ENCODE measurements at regions not wholly inside any gene's neighbourhood (a gene's known extent, or its start where the extent isn't known, plus 50 kb on each side); places are given as distances from the start of the nearest gene placed in this dataset.

DNA sequence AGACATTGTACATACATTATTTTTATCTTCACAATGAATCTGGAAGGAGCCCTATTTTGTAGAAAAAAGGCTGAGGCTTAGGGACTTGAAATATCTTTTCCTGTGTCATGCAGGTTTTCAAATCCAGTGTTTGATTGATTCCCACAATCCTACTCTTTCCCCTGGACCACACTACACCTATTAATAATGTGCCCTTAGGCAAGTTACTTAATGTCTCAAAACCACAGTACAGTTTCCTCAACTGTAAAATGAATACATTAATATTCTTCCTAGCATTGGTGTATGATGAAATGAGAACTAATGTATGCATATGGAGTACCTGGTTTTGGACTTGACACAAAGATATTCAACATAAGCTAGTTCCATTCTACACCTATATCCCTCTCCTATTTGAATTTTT lies 313.3 kb upstream of the SP8 start:
- no peak overlapping the region for H3K27ac ChIP-seq
- no peak overlapping the region for H3K4me3 ChIP-seq
- TF ChIP-seq, protein P1, sequence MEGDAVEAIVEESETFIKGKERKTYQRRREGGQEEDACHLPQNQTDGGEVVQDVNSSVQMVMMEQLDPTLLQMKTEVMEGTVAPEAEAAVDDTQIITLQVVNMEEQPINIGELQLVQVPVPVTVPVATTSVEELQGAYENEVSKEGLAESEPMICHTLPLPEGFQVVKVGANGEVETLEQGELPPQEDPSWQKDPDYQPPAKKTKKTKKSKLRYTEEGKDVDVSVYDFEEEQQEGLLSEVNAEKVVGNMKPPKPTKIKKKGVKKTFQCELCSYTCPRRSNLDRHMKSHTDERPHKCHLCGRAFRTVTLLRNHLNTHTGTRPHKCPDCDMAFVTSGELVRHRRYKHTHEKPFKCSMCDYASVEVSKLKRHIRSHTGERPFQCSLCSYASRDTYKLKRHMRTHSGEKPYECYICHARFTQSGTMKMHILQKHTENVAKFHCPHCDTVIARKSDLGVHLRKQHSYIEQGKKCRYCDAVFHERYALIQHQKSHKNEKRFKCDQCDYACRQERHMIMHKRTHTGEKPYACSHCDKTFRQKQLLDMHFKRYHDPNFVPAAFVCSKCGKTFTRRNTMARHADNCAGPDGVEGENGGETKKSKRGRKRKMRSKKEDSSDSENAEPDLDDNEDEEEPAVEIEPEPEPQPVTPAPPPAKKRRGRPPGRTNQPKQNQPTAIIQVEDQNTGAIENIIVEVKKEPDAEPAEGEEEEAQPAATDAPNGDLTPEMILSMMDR (IDR thresholded peaks at IDR 0.05; ENCODE audit: low read depth, low read length), result no peak
- H3K27me3 ChIP-seq, result no peaks in the 10 kb centered on the region
- H3K4me1 ChIP-seq (ENCODE audit: low read depth), result no peaks in the 10 kb centered on the region
- H3K36me3 ChIP-seq, result no peaks in the 10 kb centered on the region
- DNase-seq (ENCODE audit: low read depth in 1 of 2, low spot score in 1 of 2), result no peak
- H3K9me3 ChIP-seq (ENCODE audit: low read depth), result no peaks in the 10 kb centered on the region

DNA sequence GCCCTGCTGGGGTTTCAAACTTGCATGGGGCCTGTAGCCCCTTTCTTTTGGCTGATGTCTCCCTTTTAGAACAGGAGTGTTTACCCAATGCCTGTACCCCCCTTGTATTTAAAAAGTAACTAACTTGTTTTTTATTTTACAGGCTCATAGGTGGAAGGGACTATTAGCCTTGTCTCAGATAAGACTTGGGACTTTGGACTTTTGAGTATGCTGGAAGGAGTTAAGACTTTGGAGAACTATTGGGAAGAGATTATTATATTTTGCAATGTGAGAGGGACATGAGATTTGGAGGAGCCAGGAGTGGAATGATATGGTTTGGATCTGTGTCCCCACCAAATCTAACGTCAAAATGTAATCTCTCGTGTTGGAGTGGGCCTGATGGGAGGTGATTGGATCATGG lies 314.9 kb upstream of the SP8 start:
- TF ChIP-seq, protein P1 (IDR thresholded peaks at IDR 0.05; ENCODE audit: low read depth, low read length), result no peak
- no peaks in the 10 kb centered on the region for H3K36me3 ChIP-seq

DNA sequence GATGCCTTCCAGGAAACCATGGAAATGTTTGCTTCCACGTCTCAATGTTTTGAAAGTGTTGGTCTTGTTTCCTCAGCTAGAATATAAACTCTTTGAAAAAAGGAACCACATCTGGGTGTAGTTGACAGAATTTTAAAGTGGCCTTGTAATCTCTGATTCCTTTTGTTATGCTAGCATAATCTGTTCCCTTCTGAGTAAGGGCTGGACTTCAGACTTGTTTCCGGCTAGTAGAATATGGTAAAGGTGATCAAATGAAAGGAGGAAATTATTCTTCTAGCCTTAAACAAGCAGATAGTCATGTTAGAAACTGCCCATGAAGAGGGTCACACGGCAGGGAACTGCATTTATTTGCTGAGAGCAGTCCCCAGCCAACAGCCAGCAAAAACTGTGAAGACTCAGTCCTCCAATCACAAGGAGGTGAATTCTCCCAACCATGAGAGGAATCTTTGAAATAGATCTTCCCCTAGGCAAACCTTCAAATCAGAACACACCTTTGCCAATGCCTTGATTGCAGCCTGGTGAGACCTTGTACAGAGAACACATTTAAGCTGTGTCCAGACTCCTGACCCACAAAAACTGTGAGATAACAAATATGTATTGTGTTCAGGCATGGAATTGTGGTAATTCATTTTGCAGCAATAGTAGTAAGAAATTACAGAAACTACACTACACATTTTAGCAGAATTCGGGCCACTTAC lies 316.9 kb upstream of the SP8 start:
- Histone ChIP-seq H3K9me3 (ENCODE audit: low read depth) (no peaks in the 10 kb centered on the region), H3K36me3 (no peaks in the 10 kb centered on the region), H3K27ac (no peak overlapping the region), H3K4me3 (no peak overlapping the region), H3K4me1 (ENCODE audit: low read depth) (no peaks in the 10 kb centered on the region), H3K27me3 (no peaks in the 10 kb centered on the region)
- DNase-seq (ENCODE audit: low read depth in 1 of 2, low spot score in 1 of 2), result no peak
- TF ChIP-seq, protein P1 (IDR thresholded peaks at IDR 0.05; ENCODE audit: low read depth, low read length), result no peak

More for the DNA sequence above, 314.9 kb upstream of the SP8 start:
- H3K27me3 ChIP-seq, result no peaks in the 10 kb centered on the region
- no peaks in the 10 kb centered on the region for H3K4me1 ChIP-seq (ENCODE audit: low read depth)
- DNase-seq (ENCODE audit: low read depth in 1 of 2, low spot score in 1 of 2), result no peak
- no peak overlapping the region for H3K4me3 ChIP-seq
- H3K9me3 ChIP-seq (ENCODE audit: low read depth), result no peaks in the 10 kb centered on the region
- no peak overlapping the region for H3K27ac ChIP-seq

DNA sequence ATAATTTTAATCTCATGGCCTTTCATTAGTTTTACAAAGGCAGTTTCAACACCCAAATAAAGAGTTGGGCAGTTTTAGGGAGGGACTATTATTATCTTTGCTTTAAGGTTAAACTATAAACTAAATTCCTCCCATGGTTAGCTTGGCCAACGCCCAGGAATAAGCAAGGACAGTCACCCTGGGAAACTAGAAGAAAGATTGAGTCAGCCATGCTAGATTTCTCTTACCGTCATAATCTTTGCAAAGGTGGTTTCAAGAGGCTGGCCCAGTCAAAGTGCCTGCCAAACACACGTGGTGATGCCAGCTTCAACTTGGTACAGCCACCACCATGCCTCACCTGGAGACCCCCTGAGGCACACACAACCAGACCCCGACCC lies 317.4 kb upstream of the SP8 start:
- H3K4me1 ChIP-seq (ENCODE audit: low read depth), result no peaks in the 10 kb centered on the region
- TF ChIP-seq, protein P1 (IDR thresholded peaks at IDR 0.05; ENCODE audit: low read depth, low read length), result no peak
- DNase-seq (ENCODE audit: low read depth in 1 of 2, low spot score in 1 of 2), result no peak
- H3K4me3 ChIP-seq, result no peak overlapping the region
- no peak overlapping the region for H3K27ac ChIP-seq
- H3K27me3 ChIP-seq, result no peaks in the 10 kb centered on the region
- no peaks in the 10 kb centered on the region for H3K36me3 ChIP-seq
- H3K9me3 ChIP-seq (ENCODE audit: low read depth), result no peaks in the 10 kb centered on the region

DNA sequence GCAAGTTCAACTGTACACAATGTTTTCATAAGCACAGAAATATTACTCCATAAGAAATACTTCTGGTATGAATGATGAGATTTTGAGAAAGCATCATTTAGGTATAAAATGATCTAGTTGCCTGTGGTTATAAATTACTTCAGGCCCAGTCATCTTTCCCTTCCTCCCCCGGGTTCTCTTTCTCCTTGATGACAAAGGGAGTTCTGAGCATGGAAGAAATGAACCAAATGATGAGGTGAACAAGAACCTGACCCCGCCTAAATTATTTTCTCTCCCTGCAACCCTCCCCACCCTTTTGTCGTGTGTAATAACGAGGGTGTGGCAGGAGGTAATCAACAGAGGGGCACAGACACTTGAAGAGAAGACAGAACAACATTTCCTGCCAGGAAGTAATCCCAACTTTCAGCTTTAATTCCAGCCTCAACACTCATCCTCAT lies 319.6 kb upstream of the SP8 start:
- TF ChIP-seq, protein P1 (IDR thresholded peaks at IDR 0.05; ENCODE audit: low read depth, low read length), result no peak
- H3K27me3 ChIP-seq, result no peaks in the 10 kb centered on the region
- H3K4me3 ChIP-seq, result no peak overlapping the region
- no peak overlapping the region for H3K27ac ChIP-seq
- no peak for DNase-seq (ENCODE audit: low read depth in 1 of 2, low spot score in 1 of 2)
- no peaks in the 10 kb centered on the region for H3K4me1 ChIP-seq (ENCODE audit: low read depth)
- no peaks in the 10 kb centered on the region for H3K9me3 ChIP-seq (ENCODE audit: low read depth)
- H3K36me3 ChIP-seq, result no peaks in the 10 kb centered on the region
